ENCODE measurements at regions not wholly inside any gene's neighbourhood (a gene's known extent, or its start where the extent isn't known, plus 50 kb on each side); places are given as distances from the start of the nearest gene placed in this dataset.
"Not testable (repeated sequence)": the region's sequence is repeated elsewhere in the genome, so short reads cannot be mapped to it uniquely, and the experiment has no call there.

DNA sequence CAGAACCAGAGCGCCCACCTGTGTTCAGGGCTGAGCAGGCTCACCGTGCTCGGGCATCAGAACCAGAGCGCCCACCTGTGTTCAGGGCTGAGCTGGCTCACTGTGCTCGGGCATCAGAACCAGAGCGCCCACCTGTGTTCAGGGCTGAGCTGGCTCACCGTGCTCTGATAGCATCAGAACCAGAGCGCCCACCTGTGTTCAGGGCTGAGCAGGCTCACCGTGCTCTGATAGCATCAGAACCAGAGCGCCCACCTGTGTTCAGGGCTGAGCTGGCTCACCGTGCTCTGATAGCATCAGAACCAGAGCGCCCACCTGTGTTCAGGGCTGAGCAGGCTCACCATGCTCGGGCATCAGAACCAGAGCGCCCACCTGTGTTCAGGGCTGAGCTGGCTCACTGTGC lies 525.2 kb upstream of the B3GAT1 start:
- TF ChIP-seq ZNF416 (tag by site-specific recombination; IDR thresholded peaks at IDR 0.05); ZXDB (tag by site-specific recombination; IDR thresholded peaks at IDR 0.05); KLF1 (tag by site-specific recombination; IDR thresholded peaks at IDR 0.05); ZNF324 (tag by site-specific recombination; IDR thresholded peaks at IDR 0.05); ZNF146 (tag by site-specific recombination; IDR thresholded peaks at IDR 0.05); ZNF302 (tag by site-specific recombination; IDR thresholded peaks at IDR 0.05; ENCODE audit: low read depth); ZNF558 (tag by site-specific recombination; IDR thresholded peaks at IDR 0.05): not testable (repeated sequence)
- TF ChIP-seq, protein P1, sequence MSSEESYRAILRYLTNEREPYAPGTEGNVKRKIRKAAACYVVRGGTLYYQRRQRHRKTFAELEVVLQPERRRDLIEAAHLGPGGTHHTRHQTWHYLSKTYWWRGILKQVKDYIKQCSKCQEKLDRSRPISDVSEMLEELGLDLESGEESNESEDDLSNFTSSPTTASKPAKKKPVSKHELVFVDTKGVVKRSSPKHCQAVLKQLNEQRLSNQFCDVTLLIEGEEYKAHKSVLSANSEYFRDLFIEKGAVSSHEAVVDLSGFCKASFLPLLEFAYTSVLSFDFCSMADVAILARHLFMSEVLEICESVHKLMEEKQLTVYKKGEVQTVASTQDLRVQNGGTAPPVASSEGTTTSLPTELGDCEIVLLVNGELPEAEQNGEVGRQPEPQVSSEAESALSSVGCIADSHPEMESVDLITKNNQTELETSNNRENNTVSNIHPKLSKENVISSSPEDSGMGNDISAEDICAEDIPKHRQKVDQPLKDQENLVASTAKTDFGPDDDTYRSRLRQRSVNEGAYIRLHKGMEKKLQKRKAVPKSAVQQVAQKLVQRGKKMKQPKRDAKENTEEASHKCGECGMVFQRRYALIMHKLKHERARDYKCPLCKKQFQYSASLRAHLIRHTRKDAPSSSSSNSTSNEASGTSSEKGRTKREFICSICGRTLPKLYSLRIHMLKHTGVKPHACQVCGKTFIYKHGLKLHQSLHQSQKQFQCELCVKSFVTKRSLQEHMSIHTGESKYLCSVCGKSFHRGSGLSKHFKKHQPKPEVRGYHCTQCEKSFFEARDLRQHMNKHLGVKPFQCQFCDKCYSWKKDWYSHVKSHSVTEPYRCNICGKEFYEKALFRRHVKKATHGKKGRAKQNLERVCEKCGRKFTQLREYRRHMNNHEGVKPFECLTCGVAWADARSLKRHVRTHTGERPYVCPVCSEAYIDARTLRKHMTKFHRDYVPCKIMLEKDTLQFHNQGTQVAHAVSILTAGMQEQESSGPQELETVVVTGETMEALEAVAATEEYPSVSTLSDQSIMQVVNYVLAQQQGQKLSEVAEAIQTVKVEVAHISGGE (tag by site-specific recombination; conservative IDR thresholded peaks at IDR 0.05; ENCODE audit: low read depth) = not testable (repeated sequence)
- TF ChIP-seq, protein P2, sequence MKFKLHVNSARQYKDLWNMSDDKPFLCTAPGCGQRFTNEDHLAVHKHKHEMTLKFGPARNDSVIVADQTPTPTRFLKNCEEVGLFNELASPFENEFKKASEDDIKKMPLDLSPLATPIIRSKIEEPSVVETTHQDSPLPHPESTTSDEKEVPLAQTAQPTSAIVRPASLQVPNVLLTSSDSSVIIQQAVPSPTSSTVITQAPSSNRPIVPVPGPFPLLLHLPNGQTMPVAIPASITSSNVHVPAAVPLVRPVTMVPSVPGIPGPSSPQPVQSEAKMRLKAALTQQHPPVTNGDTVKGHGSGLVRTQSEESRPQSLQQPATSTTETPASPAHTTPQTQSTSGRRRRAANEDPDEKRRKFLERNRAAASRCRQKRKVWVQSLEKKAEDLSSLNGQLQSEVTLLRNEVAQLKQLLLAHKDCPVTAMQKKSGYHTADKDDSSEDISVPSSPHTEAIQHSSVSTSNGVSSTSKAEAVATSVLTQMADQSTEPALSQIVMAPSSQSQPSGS (tag by site-specific recombination; IDR thresholded peaks at IDR 0.05; ENCODE audit: low read depth) = not testable (repeated sequence)
- TF ChIP-seq, protein P3, sequence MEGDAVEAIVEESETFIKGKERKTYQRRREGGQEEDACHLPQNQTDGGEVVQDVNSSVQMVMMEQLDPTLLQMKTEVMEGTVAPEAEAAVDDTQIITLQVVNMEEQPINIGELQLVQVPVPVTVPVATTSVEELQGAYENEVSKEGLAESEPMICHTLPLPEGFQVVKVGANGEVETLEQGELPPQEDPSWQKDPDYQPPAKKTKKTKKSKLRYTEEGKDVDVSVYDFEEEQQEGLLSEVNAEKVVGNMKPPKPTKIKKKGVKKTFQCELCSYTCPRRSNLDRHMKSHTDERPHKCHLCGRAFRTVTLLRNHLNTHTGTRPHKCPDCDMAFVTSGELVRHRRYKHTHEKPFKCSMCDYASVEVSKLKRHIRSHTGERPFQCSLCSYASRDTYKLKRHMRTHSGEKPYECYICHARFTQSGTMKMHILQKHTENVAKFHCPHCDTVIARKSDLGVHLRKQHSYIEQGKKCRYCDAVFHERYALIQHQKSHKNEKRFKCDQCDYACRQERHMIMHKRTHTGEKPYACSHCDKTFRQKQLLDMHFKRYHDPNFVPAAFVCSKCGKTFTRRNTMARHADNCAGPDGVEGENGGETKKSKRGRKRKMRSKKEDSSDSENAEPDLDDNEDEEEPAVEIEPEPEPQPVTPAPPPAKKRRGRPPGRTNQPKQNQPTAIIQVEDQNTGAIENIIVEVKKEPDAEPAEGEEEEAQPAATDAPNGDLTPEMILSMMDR (tag by site-specific recombination; IDR thresholded peaks at IDR 0.05) = not testable (repeated sequence)
- TF ChIP-seq, protein P4, sequence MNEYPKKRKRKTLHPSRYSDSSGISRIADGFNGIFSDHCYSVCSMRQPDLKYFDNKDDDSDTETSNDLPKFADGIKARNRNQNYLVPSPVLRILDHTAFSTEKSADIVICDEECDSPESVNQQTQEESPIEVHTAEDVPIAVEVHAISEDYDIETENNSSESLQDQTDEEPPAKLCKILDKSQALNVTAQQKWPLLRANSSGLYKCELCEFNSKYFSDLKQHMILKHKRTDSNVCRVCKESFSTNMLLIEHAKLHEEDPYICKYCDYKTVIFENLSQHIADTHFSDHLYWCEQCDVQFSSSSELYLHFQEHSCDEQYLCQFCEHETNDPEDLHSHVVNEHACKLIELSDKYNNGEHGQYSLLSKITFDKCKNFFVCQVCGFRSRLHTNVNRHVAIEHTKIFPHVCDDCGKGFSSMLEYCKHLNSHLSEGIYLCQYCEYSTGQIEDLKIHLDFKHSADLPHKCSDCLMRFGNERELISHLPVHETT (tag by site-specific recombination; IDR thresholded peaks at IDR 0.05) = not testable (repeated sequence)
- TF ChIP-seq, protein P5, sequence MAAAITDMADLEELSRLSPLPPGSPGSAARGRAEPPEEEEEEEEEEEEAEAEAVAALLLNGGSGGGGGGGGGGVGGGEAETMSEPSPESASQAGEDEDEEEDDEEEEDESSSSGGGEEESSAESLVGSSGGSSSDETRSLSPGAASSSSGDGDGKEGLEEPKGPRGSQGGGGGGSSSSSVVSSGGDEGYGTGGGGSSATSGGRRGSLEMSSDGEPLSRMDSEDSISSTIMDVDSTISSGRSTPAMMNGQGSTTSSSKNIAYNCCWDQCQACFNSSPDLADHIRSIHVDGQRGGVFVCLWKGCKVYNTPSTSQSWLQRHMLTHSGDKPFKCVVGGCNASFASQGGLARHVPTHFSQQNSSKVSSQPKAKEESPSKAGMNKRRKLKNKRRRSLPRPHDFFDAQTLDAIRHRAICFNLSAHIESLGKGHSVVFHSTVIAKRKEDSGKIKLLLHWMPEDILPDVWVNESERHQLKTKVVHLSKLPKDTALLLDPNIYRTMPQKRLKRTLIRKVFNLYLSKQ (tag by site-specific recombination; IDR thresholded peaks at IDR 0.05; ENCODE audit: borderline replicate concordance) = not testable (repeated sequence)
- TF ChIP-seq, protein P6, sequence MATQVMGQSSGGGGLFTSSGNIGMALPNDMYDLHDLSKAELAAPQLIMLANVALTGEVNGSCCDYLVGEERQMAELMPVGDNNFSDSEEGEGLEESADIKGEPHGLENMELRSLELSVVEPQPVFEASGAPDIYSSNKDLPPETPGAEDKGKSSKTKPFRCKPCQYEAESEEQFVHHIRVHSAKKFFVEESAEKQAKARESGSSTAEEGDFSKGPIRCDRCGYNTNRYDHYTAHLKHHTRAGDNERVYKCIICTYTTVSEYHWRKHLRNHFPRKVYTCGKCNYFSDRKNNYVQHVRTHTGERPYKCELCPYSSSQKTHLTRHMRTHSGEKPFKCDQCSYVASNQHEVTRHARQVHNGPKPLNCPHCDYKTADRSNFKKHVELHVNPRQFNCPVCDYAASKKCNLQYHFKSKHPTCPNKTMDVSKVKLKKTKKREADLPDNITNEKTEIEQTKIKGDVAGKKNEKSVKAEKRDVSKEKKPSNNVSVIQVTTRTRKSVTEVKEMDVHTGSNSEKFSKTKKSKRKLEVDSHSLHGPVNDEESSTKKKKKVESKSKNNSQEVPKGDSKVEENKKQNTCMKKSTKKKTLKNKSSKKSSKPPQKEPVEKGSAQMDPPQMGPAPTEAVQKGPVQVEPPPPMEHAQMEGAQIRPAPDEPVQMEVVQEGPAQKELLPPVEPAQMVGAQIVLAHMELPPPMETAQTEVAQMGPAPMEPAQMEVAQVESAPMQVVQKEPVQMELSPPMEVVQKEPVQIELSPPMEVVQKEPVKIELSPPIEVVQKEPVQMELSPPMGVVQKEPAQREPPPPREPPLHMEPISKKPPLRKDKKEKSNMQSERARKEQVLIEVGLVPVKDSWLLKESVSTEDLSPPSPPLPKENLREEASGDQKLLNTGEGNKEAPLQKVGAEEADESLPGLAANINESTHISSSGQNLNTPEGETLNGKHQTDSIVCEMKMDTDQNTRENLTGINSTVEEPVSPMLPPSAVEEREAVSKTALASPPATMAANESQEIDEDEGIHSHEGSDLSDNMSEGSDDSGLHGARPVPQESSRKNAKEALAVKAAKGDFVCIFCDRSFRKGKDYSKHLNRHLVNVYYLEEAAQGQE (tag by site-specific recombination; IDR thresholded peaks at IDR 0.05) = not testable (repeated sequence)

All from HEK293 (cell line).